Lower leg skin (tissue), 4 donors: ENCODE measurements at regions not wholly inside any gene's neighbourhood (a gene's known extent, or its start where the extent isn't known, plus 50 kb on each side); places are given as distances from the start of the nearest gene placed in this dataset.
"Not testable (repeated sequence)": the region's sequence is repeated elsewhere in the genome, so short reads cannot be mapped to it uniquely, and the experiment has no call there.

ENCODE experiments used
- DNase-seq, 2 donors: peaks; one replicate each; pipeline ENCODE4 v3.0.0-alpha.2; 2019; ENCODE audit warnings: low spot score in 2 of 2
- H3K4me3 ChIP-seq: fragments of 200-600 bp; sonication (generic); 2 replicates; pipeline ENCODE4 v1.5.1; 2017; ENCODE audit warnings: mild to moderate bottlenecking, low read depth; ENCODE audit not compliant: poor library complexity, severe bottlenecking
- POLR2A ChIP-seq, 2 donors: fragments of 450-650 bp; IDR thresholded peaks; one replicate each; pipeline ENCODE4 v1.6.1; 2016 to 2017; ENCODE audit warnings: antibody characterized with exemption in 2 of 2, mild to moderate bottlenecking in 1 of 2, moderate library complexity in 1 of 2
- WGBS, 2 donors: methylation state at CpG; one replicate each; pipeline ENCODE4 v1.1.5; 2018; 5-methylcytosine and 5-hydroxymethylcytosine counted together
- intact Hi-C: fragments of 100-400 bp; cut with DNase I; formaldehyde crosslinking; loops from one replicate; pipeline ENCODE4 v1.15.0; 2023; ENCODE audit warnings: low total_unique reads
- TF ChIP-seq, protein P1 (sequence below), 3 donors: fragments of 450-650 bp; IDR thresholded peaks; one replicate each; pipeline ENCODE4 v1.5.1; 2016; ENCODE audit warnings: antibody characterized with exemption in 3 of 3, mild to moderate bottlenecking in 3 of 3, moderate library complexity in 2 of 3

DNA sequence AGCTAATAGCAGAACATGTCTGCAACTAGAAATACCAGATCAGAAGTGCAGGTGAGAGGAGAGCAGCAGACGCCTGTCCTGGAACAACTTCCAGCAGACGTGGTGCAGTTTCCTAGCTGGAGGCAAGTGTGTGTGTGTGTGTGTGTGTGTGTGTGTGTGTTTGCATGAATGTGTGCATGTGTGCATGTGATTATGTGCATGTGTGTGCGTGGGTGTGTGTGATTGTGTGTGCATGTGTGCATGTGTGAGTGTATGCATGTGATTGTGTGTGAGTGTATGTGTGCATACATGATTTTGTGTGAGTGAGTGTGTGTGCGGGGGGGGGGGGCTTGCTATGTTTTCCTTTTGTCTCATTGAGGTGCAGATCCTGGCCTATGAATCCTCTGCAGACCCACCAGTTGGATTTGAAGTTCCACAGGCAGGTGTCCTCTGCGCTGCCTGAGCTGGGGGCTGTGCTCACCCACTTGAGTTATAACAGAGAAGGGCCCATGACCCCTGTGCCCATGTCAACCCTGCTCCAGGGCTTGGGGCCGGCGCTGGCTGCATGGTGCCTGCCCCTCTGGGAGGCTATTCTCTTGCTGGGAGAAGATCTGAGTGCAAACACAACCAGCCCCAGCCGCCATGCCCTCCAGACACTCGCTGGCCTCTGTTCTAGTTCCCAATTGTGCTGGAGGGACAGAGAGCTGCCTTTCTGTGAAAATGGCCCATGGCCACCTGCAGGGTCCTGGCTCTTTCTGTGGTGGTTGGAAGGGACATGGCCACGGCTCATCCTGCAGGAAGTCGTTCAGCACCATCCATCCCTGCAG is 821.3 kb downstream of the BRD1 start:
- H3K4me3 ChIP-seq, result no peak overlapping the region
- TF ChIP-seq, protein P1, sequence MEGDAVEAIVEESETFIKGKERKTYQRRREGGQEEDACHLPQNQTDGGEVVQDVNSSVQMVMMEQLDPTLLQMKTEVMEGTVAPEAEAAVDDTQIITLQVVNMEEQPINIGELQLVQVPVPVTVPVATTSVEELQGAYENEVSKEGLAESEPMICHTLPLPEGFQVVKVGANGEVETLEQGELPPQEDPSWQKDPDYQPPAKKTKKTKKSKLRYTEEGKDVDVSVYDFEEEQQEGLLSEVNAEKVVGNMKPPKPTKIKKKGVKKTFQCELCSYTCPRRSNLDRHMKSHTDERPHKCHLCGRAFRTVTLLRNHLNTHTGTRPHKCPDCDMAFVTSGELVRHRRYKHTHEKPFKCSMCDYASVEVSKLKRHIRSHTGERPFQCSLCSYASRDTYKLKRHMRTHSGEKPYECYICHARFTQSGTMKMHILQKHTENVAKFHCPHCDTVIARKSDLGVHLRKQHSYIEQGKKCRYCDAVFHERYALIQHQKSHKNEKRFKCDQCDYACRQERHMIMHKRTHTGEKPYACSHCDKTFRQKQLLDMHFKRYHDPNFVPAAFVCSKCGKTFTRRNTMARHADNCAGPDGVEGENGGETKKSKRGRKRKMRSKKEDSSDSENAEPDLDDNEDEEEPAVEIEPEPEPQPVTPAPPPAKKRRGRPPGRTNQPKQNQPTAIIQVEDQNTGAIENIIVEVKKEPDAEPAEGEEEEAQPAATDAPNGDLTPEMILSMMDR (IDR thresholded peaks at IDR 0.05), result no peak
- no peak for TF ChIP-seq POLR2A (IDR thresholded peaks at IDR 0.05)
- DNase-seq, result peak in 1 of 2 donors; percentile 68
- intact Hi-C loops, result no loop called here
- 70 to 72% methylated on average over 9 to 10 of the region's 11 CpGs for WGBS, 2 donors

GRCh38 chr22:49005557-49005956 is 822.1 kb downstream of the BRD1 start:
- no peak overlapping the region for H3K4me3 ChIP-seq
- intact Hi-C loops, result no loop called here
- DNase-seq, result no peak
- 69 to 84% methylated on average over 7 of the region's 7 CpGs for WGBS, 2 donors
- no peak for TF ChIP-seq POLR2A (IDR thresholded peaks at IDR 0.05)
- TF ChIP-seq, protein P1 (IDR thresholded peaks at IDR 0.05), result no peak

DNA sequence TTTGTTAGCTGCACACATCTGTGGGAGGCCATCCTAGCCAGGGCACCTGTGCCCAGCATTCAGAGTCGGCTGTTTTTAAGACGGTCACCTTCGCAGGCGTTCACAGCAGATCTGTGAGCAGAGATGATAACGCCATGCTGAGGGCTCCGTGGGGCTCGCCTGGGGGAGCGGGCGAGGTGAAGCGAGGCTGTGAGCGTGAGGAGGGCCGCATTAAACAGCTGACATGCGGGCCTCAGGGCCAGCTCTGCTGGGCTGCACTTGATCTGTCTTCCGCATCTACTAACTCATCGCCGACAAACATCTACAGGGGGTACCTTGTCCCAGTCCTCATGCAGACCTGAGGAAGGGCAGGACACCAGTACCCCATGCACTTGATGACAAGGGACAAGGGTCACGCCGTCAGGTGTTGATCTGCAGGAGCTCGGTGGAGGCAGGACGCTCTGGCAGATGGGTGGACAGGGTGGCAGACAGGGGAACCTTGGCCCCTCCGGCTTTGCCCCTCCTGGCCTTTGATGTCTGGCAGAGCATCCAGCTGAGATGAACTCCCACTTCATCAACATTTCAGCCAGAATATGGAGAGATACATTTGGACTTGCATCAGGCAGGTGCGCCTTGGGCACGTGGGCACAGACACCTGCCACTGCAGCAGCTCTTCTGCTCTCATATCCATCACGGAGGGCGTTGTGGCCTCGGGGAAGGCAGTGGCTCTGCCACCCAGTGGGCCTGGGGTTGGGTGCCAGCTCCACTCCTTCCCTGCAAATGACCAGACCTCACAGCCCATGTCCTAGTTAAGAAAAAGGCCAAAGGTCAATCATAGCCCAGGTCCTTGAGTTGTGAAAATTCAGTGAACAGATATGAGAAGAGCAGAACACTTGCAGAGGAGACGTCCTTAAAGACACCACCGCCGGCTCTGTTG is 822.9 kb downstream of the BRD1 start:
- intact Hi-C loops, result no loop called here
- DNase-seq, result peak; percentile 6 to 75
- no peak for TF ChIP-seq POLR2A (IDR thresholded peaks at IDR 0.05)
- TF ChIP-seq, protein P1 (IDR thresholded peaks at IDR 0.05), result no peak
- 90 to 91% methylated on average over 29 of the region's 29 CpGs for WGBS, 2 donors
- no peak overlapping the region for H3K4me3 ChIP-seq

DNA sequence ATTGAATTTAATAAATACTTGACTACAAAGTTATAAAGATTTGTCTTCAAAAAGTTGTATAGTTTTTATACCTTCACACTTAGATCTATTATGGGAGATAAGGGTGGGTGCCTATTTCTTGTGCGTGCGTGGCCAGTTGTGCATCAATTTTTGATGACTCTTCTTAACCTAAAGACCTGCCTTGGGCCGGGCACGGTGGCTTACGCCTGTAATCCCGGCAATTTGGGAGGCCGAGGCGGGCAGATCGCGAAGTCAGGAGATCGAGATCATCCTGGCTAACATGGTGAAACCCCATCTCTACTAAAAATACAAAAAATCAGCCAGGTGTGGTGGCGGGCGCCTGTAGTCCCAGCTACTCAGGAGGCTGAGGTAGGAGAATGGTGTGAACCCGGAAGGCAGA is 830.1 kb downstream of the BRD1 start:
- intact Hi-C loops, H3K4me3 ChIP-seq: not testable (repeated sequence)
- WGBS, 2 donors, result 95 to 97% methylated on average over 14 of the region's 14 CpGs
- peak in 1 of 2 donors; percentile 59 for DNase-seq

DNA sequence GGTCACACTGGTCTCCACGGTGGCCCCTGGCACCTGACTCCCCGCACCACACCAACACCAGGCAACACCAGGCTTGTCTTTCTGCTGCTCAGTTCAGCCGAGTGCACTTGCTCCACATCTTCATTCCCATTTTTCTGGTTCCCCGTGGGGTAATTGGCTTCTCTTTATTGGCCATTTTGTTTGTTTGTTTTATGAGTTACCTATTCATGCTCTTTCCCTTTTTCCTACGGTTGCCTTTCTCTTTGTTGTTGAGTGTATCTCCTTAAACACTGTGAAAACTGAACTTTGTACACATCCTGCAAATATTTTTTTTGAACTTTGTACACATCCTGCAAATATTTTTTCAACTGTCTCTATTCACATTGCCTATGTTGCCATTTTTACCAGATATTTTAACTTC is 834.0 kb downstream of the BRD1 start:
- no peak for DNase-seq
- no peak overlapping the region for H3K4me3 ChIP-seq
- intact Hi-C loops, result no loop called here
- WGBS, 2 donors, result 75 to 84% methylated on average over 5 of the region's 5 CpGs
- no peak for TF ChIP-seq POLR2A (IDR thresholded peaks at IDR 0.05)
- TF ChIP-seq, protein P1 (IDR thresholded peaks at IDR 0.05), result no peak

DNA sequence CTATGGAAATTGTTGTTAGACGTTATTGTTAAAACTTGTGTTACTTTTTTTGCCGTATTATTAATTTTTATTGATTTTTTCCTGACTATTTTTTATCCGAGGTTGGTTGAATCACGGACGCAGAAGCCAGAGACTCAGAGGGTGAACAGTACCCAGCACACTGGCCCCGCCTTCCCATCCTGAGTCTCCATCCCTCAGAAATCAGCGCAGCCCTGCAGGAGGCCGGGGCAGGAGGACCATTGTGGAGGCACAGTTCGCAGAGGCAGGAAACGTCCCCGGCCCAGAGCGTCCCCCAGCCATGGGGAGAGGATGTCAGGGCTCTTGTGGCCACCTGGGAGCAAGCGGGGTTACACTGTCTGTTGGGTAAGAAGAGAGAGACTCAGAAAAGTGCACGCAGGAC is 843.0 kb downstream of the BRD1 start:
- H3K4me3 ChIP-seq, result no peak overlapping the region
- TF ChIP-seq, protein P1 (IDR thresholded peaks at IDR 0.05), result no peak
- no peak for TF ChIP-seq POLR2A (IDR thresholded peaks at IDR 0.05)
- intact Hi-C loops, result no loop called here
- 80 to 81% methylated on average over 14 of the region's 14 CpGs for WGBS, 2 donors
- DNase-seq, result peak in 1 of 2 donors; percentile 64
